ENCODE measurements at regions not wholly inside any gene's neighbourhood (a gene's known extent, or its start where the extent isn't known, plus 50 kb on each side); places are given as distances from the start of the nearest gene placed in this dataset.
"Not testable (repeated sequence)": the region's sequence is repeated elsewhere in the genome, so short reads cannot be mapped to it uniquely, and the experiment has no call there.

DNA sequence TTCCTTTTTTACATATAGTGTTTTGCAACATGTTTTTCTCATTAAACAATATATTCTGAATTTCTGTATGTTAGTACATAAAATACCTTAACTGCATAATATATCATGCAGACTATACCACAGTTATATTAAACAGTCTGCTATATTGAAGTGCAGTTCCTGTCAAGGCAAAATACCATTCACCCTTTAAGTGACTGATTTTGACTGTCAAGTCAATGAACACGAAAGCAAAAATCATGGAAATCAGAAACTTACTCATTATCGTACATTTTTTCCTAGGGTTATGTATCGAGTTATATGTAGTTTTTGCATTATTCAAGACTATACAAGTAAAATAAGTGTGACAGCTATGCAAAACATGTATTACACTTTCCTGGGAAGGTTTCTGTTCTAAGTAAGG is 361.6 kb upstream of the MAP2 start:
- no peak for DNase-seq (ENCODE audit: low read depth in 2 of 2)

DNA sequence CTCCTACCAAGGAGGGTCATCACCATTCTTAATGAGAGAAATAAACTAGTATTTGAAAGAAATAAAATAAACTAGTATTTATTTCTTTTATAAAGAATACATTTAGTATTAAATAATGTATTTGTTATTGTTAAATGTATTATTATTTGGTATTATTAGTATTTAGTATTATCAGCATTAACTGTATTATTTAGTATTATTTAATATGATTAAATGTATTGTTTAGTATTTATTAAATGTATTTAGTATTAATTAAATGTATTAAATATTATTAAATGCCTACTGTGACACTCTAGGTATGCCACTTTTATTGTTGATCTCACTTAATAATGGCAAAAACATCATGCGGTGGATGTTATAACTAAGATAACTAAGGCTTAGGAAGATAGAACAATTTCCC is 353.6 kb upstream of the MAP2 start:
- DNase-seq (ENCODE audit: low read depth in 2 of 2): no peak

DNA sequence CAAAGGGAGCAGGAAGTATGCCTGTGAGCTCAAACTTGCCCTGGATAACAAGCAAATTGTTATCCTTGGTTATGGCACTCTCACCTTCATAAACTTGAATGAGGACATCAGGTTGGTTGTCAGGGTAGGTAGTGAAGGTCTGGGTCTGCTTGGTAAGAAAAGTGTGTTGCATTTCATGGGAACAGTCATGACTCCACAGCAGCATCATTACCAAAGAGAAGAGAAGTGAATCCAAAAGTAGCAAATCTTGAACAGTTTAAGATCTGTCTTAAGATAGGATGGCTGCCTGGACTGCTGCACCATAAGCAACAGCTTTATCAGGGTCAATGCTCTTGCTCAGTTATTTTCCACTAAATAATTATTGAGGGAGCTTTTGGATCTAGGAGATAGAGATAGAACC is 350.7 kb upstream of the MAP2 start:
- no peak for DNase-seq (ENCODE audit: low read depth in 2 of 2)

DNA sequence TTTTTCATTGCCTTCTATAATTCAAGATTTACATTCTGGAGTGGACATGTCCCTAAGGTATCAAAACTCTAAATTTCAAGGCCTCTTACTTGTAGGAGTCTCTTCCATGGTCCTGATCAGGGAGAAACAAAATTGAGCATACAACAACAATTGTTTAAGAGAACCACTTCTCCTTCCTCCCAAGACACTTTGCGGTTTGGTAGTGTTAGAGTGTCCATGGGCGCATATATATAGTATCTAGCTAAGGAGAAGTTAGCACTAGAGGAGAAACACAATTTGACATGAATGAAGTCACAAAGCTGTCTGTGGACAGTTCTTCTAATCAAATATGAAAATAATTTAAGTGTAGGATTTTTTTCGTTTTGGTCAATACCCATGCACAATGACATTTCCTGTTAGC is 349.1 kb upstream of the MAP2 start:
- DNase-seq (ENCODE audit: low read depth in 2 of 2): no peak

DNA sequence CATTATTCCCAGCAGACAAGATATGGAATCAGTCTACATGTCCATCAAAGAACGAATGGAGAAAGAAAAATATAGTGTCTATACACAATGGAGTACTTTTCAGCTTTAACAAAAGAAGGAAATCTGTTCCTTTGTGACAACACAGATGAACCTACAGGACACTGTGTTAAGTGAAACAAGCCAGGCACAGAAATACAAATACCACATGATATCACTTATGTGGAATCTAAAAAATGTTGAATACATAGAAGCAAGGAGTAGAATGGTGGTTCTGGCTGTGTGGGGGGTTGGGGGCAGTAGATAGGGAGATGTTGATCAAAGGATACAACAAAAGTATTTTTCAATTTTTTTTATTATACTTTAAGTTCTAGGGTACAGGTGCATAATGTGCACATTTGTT is 347.7 kb upstream of the MAP2 start:
- no peak for DNase-seq (ENCODE audit: low read depth in 2 of 2)

DNA sequence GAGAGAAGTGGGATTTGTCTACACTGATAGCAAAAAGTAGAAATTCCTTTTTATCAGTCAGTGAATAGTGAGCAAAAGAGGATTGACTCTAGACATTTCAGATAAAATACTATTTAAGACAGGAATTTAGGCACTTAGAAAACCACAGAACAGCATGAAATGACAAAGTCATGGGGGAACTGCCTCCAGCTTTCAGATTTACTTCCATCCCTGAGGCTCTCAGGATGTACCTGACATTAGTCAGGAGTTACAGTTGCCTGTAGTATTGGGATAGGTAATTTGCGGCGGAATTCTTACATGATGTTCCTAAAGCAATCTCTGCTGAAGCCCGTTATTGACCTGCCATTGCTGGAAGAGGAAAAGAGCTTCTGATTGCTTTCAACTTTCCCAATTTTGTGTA is 337.1 kb upstream of the MAP2 start:
- no peak for DNase-seq (ENCODE audit: low read depth in 2 of 2)

DNA sequence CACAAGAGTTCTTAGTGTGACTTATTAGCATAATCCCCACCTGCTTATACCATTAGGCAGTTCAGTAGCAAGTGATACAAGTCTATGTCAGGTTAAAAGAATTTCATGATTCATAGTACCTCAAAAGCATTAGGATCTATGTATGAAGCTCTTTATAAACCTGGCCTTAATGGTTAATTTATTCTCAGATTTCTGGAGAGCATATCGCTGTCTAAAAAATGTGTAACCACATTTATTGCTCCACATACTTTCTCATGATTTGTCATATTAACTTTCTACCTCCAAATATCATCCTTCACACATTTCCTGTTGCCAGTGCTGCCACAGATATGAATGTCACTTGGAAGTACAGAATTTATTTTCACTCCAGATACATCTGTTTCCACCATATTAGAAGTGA is 332.8 kb upstream of the MAP2 start:
- no peak for DNase-seq (ENCODE audit: low read depth in 2 of 2)

DNA sequence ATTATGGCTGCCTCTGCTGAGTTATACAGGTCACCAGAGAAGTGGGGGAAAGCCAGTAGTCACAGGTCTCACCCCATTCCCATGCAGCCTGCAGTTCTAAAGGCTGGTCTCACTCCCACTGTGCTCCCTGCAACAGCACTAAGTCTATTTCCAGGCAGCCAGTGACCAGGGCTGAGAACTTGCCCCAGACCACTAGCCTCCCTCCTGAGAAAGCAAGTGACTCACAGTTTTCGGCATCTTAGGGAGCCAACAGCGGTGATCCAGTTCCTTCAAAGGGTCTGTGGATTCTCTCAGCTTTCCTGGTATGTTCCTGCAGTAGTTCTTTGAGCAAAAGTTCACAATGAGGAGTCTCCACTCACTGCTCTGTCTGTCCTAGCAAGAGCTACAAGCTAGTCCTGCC is 329.6 kb upstream of the MAP2 start:
- no peak for DNase-seq (ENCODE audit: low read depth in 2 of 2)

DNA sequence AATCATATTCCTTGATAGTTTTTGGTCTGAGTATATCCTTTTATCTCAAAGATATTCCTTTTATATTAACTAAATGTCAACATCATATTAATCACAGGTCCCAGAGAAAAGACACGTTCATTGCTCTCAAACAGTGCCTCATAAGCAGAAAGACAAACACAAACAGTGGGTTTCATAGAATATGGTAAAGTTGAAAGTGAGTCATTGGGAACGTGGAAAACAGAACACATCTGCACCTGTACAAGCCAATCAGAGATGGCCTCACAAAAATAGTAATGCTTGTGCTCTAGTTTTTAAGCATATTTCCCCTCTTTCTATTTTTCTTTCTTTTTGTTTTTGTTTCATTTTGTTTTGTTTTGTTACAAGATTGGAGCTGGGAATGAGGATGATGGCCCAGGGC is 328.4 kb upstream of the MAP2 start:
- DNase-seq (ENCODE audit: low read depth in 2 of 2): no peak

DNA sequence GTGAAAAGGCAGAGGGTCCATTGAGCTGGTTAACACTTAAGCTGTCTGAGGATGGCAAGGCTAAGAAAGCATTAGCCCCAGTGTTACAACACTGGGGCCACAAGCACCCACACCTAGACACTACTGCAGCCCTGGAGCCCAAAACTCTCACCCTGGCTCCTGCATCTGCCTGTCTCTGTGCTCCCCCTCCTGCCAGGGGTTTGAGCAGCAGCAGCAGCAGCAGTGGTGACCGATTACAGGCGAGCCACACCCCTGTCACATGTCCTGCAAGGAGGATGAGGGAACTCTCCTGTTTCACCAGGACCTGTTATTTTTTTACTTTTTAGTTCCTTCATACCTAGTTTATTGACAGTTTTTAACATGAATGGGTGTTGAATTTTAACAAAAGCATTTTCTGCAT is 326.7 kb upstream of the MAP2 start:
- no peak for DNase-seq (ENCODE audit: low read depth in 2 of 2)

DNA sequence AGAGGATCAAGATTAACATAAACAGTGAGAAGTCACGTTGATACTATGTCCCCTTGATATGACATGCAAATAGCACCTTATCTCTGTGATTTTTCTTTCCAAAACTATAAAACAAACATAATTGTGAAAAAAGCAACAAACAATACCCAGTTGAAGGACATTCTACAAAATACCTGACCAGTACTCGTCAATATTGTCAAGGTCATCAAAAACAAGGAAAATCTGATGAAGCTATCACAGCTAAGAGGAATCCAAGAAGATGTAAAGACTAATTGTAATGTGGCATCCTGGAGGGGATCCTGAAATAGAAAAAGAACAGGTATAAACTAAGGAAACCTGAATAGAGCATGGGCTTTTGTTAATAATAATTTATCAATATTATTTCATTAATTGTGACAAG is 321.5 kb upstream of the MAP2 start:
- no peak for DNase-seq (ENCODE audit: low read depth in 2 of 2)

DNA sequence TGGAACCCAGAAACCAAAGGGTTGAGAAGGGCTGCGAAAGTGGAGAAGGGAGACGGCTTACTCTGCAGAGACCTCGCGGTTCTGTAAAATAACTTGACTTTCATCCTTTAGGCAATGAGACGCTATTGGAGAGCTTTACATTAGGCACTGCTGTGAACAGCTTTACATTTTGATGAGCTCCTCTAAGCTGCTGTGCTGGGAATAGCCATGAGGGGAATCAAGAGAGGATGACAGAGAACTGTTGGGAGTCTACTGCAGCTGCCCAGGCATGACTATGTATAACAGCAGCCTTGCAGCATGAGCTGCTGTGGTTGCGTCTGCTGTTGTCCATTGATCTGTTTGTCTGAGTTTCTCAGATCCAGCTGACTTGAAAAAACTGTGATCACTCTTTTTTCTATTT is 310.8 kb upstream of the MAP2 start:
- DNase-seq (ENCODE audit: low read depth in 2 of 2): no peak

DNA sequence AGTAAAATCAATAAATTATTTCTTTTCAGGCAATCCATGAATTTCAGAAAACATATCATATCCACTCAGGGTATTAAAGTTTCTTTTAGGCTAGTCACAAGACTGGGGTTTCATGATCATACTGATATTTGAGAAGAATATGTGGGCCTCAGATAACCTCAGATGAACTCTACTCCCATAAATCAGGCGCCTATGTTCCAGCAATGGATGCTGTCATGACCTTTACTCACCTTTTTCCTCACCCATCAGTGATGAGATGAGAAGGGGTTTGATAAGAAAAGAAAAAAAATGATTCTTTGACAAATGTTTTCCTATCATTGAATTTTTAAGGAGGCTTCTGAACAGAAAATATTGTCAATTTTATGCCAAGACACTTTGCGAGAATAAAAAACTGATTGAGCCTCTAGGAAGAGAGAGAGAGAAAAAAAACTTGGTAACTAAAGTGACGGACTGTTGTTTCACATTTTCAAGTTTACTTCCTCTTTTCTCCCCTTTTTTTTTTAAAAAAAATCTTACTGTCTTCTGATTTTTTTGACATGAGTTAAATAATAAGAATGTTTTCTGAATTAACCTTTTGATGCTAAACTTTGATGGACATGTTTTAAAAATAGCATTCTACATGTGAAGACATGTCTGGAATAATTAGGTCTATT is 309.1 kb upstream of the MAP2 start:
- no peak for DNase-seq (ENCODE audit: low read depth in 2 of 2)

DNA sequence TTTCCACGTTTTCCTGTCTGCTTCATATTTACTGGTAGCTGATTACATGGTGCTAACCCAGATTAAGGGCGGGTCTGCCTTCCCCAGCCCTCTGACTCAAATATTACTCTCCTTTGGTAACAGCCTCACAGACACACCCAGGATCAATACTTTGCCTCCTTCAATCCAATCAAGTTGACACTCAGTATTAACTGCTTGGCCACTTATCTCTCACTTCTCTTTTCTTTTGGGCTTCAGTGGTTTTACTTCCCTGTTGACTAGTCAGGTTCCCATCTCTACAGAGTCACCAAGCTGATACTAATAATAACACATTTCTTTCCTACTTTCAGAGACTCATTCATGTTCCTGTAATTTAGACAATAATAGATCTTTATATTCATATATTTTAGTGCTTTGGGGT is 302.2 kb upstream of the MAP2 start:
- DNase-seq (ENCODE audit: low read depth in 2 of 2): no peak

DNA sequence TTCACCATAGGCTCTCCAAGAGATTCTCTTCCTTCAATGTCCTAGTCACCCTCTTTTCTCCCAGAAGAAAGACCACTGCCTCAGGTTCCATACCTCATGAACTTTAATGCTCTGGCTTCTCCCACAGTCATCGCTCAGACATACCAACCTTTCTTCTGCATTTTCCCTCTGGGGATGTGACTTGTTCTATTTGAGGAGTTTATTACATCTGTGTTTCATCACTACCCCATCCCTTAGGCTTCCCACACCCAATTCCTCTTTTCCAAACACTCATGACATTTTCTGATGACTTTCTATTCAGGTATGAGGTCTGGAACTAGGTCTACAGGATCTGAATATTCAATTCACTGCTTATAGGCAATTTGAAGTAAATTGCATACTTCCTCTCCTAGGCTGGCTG is 298.6 kb upstream of the MAP2 start:
- no peak for DNase-seq (ENCODE audit: low read depth in 2 of 2)

DNA sequence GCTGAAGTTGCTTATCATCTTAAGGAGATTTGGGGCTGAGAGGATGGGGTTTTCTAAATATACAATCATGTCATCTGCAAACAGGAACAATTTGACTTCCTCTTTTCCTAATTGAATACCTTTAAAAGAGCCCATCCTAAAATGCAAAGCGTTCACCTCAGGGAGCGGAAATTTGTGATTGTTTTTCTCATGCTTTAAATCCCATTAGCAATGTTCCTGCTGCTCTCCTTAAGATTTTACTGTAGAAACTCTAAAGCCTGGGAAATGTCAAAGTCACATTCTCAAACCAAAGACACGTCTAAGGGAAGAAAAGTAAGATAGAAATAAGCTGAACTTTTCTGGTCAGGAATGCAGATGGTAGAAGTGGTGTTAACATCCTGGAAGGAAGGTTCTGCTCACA is 285.8 kb upstream of the MAP2 start:
- no peak for DNase-seq (ENCODE audit: low read depth in 2 of 2)

DNA sequence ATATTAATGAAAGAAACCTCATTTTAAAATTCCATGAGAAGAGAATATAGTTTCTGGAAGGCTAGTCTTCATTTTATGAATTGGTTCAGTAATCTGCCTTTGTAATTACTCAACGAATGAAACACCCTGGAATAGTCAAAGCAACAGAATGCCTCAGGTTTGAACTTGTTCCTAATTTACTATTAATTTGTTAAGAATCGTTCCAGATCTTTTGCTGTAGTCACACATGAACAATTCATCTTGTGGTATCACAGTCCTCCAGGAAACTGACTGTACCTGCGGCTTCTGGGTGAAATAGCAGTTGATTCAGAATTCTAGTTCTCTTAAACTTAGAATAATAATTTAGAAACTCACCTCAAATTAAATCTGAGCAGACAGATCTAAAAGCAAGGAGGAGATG is 282.7 kb upstream of the MAP2 start:
- no peak for DNase-seq (ENCODE audit: low read depth in 2 of 2)

DNA sequence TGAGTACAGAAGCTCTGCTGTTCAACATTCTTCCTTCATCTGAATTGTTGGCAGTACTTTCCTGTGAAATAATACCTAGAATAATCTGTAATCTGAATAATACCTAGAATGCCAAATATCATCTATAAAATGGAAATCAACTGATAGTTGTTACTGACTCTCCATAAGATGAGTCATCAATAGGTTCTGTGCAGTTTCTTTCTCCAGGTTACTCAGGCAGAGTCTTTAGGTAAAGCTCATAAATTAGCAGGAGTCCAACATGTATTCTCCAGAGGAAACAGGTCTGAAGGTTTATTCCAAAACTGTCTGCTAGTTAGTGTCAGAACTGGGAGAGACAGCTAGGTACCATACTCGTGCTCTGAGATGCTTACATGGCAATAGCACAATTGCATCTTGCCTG is 282.0 kb upstream of the MAP2 start:
- DNase-seq (ENCODE audit: low read depth in 2 of 2): no peak

DNA sequence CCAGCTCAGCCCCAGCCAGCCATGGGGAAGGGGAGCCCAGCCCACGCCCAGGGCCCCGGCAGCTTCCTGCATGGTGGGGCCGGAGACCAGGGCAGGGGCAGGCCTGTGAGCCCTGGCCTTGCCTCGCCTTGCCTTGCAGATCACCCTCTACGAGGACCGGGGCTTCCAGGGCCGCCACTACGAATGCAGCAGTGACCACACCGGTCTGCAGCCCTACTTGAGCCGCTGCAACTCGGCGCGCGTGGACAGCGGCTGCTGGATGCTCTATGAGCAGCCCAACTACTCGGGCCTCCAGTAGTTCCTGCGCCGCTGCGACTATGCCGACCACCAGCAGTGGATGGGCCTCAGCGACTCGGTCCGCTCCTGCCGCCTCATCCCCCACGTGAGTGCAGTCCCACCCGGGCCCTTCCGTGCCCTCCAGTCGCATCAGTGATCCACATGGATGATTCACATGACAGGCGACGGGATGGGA is 278.6 kb upstream of the MAP2 start:
- not testable (repeated sequence) for DNase-seq (ENCODE audit: low read depth in 2 of 2)

DNA sequence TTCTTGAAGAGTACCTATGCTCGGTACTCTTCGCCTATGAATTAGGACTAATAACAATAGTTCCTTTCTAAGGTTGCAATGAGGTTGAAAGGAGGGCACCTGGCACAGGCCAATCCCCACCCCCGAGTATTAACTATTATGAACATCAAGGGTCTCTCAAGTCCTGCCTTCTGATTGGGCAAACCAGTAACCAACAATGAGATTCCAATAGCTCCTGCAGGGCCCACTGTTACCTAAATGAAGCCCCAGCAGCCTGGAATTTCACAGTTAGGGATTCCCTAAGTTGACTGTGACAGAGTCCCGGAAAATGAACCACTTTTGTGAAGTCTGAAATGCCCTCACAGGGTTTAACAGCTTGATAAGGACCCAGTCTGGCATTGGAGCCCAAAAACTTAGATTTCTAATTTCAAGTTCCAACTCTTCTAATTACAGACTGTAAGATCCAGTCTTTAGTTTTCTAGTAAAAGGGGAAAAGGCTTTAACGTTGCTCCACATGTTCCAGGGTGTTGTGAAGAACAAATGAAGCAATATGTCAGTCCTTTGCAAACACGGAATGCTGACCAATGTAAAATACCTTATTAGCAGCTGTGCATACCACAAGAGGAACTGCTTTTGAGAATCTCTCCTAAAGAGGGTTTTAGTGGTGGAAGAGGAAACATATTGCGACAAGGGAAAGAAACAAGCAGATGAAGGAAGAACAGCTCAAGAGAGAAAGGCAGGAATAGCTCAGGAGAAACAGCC is 277.7 kb upstream of the MAP2 start:
- DNase-seq (ENCODE audit: low read depth in 2 of 2): no peak

DNA sequence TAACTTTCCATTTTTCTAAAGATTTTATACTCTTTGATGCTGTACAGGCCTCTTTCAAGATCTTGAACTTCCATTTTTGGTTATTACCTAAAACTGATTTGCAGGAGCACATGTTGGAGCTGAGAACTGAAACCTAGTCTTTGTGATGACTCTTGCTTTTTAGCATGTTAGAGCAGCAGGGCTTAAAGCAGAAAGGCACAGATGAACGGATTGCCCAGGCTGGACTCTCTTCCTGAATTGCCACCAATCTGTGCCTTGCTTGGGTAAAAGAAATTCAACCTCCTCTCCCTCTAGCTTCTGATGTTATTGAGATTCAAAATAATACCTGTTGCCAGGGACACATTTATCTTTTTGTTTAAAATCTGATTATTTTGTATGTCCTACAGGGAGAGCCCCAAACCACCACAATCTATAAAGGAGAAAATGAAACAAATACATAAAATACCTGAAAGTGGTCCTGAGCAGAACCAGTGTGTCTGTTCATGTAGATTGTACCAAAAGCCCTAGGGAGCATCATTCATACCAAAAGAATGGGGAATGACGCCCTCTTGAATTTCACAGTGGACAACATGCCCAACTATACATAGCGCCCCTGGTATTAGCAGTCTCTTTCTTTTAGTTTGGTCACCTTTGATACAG is 277.0 kb upstream of the MAP2 start:
- DNase-seq (ENCODE audit: low read depth in 2 of 2): no peak

DNA sequence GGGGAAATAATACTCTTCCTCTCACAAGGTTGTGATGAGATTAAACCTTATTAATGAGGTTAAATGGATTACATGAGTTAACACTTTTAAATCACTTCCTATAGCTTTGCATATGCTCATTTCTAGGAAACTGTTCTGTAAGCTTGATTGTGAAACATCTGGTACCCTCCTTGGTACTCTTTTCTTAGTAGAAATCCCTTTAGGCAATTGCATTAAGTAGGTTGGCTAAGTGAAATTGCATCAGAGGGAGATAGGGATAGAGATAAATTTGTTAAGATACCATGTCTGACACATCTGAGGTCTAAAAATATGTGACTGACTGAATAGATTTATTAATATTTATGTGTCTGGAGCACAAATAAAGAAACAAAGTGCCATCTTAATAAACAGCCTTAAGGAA is 275.9 kb upstream of the MAP2 start:
- DNase-seq (ENCODE audit: low read depth in 2 of 2): no peak
